EL (cell line): ENCODE measurements at regions not wholly inside any gene's neighbourhood (a gene's known extent, or its start where the extent isn't known, plus 50 kb on each side); places are given as distances from the start of the nearest gene placed in this dataset.

Source experiments
- DNase-seq: peaks from one replicate; pipeline ENCODE4 v3.0.0-alpha.2; 2016

DNA sequence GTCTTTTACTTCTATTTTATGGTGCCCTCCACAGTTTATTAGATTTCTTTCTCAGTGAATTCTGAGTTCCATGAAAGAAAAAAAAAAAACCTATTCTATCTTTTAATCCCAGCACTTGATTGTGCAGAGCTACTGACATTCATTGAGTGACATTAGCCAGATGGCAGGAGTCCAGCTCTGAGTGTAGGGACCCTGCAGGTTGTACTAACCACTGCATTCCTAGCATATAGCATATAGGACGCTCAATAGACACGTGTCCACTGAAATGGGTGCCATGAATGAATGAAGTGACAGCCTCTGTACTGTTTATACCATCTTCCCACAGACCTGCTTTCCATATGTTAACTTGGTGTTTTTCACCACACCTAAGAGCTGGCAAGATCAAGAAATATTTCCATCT is 206.3 kb downstream of the RAP2A start:
- DNase-seq, result no peak

DNA sequence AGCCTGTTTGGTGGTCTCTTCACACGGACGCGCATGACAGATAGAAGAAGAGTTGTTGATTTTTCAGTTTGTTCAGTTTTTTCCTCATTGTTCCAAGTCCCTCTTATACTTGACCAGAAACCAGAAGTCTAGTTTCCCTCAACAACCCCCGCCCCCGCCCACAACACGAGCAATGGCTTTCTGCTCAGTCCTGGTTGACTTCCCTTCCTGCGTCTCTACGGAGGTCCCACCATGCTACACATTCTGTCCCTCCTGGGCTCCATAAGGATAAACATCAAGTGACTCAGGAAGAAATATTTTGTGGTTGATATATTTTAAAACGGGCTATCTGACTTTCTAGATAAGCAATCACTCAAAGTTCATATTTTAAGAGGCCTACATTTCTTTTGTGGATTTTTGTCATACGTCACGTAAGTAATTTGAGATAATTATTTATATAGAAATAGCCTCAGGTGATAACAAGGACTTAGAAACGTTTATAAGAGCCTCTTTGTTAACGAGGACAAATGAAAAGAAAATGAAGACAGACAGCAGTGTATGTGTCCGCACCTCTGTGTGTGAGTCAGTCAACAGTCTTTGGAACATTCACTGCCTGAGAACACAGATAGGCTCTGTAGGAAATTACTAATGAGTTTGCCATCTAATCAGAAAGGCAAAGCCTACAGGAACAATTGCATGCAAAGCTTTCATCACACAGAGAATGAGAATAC is 214.4 kb downstream of the RAP2A start:
- DNase-seq, result no peak

DNA sequence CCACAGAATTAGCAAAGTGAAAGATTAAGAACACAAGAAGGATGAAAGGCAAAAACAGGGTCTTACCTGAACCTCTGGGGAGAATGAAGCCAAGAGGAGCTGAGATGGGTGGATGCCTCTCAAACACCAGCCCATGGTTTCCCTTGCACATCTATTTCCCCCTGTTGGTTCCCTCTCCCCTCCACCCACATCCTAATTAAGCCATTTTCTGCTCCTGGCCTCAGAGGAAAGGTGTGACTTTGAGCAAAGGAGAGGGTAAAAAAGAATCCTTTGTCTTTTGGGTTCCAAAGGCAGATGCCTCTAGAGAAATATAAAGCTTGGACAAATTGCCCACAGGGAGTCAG is 214.9 kb downstream of the RAP2A start:
- no peak for DNase-seq

DNA sequence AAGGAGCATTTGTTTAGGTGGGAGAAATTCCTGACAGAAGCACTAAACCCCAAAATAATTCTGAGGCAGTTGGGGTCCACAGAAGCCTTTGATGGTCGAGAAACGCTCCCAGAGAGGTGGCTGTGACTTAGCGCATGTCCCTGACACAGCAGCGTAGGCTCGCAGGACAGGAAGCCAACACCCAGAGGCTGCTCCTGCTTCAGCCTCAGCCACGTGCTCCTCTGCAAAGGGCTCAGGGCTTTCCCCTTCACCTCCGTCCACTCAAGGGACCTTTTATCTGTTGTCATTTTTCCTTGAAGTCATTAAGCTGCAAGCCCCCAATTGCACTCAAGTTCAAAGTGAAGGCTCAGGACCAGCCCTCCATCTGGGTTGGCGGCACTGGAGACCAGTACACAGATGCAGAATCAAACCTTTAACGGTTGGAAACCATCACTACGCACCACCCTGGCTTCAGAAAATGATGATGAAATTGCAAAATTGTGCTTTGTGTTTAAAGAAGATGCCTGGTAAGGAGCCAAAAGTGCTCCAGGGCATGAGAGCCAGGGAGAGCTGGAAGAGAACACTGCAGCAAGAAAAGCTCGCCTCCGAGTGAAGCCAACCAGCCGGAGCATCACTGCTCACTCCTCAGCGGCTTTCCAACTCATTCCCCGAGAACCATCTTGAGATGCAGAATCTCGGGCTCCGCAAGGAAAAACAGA is 219.6 kb downstream of the RAP2A start:
- peak; percentile 33 for DNase-seq

DNA sequence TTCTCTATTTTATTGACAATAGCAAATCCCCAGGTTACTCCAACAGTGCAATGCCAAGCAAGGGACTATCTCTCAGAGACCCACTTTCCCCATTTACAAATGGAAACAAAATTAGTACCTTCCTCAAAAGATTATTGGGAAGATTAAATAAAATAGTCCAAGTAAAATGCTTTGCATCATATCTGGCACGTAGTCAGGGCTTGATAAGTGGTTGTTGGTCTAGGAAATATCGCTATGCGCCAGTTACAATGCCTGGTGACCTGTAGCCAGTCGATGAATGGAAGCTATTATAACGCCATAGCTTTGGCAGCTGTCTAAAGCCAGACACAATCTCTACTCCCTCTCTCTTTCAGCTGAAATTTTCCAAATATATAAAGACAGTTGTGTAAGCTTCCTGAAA is 220.3 kb downstream of the RAP2A start:
- DNase-seq, result no peak

DNA sequence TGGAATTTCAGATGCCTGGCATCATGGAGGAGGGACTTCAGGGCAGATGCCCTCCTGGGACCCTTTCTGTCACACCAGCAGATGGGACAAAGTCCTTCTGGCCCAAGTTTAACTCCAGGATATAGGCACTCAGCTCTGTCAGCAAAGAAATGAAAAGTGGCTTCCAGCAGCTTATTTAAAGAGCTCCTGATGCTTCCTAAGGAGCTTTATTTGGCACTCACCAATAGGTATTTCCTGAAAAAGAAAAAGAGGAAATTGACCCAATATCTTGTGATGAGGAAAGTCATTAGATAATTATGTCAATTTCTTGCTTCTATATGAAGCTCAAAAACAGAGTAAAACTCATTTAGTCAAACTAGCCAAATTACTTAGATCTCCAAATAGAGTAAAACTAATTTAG is 224.6 kb downstream of the RAP2A start:
- DNase-seq, result no peak

DNA sequence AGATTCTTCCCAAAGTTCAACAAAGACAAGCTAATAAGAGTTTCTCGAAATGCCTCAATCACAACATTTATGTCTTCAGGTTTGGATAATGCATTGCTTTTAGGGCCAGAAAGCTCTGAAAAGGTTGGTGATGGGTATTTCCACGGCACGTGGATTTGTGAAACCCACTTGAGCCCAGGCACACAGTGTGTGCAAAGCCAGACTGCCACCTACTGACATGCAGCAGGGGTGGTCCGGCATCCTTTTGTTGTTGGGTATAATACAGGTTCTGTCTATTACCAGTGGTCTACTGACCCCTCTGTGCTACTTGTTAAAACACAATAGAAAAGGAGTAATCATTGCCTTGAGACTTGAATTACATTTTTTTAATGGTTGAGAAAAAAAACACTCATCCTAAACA is 225.6 kb downstream of the RAP2A start:
- no peak for DNase-seq

DNA sequence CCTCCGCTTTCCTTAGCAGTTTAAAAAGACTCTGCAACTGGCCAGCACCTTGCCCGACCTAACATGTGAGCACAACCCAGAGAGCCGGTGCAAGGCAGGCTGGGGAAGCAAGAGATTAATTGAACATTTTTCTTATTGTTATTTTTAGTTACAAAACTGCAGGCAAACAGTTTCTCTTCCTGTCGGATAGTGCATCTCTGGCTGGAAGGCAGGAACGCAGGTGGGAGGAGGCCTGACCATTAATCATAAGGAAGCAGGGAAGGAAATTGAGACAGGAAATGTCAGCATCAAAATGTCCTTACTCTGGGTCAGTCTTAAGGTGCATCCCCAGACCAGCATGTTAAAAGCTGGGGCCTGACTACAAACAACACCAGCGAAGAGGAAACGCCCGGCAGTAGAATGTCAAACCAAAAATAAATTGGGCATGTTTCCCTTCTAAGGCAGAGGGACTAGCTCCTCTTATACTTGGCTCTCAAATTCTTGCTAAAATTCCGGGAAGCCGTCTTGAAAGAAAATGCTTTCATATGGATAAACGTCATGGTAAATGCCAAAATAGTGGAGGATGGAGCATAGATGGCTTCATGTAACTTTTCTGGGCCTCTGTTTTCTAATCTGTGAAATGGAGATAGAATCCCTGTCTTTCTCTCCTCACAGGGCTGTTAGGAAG is 226.8 kb downstream of the RAP2A start:
- DNase-seq, result no peak

DNA sequence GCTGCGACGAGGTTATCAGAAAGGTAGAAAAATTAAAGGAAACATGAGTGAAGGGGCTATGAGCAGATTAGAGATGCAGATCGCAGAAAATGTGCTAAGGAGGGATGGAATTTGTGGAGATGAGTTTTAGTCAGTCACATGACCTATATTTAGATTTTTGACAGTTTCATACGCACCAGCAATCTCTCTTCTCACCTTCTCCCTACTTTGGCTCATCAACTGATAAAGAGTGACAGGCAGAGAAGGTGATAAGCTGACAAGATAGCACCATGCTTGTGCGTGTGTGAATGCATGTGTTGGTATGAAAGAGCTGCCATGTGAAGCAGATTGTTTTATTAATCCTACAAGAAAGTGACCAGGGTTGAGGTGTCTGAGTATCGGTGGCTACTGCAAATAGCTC is 252.6 kb downstream of the RAP2A start:
- no peak for DNase-seq

DNA sequence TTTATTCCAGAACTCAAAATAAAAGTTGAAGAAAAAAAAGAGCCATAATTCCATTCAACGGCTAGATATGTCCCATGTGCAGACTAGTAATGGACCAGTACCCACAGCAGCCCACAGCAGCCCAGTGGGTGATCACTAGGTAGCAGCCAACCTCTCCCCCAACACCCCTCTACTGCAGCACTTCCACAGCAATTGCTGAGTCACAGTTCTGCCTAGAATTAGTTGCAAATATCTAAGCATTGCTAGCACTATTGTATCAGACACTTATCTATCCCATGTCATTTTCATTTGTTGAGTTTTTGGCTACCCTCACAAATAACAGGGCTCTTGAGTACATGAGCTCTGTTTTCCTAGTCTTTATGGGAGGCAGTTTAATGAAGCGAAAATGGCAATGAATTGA is 258.7 kb downstream of the RAP2A start:
- DNase-seq, result no peak

DNA sequence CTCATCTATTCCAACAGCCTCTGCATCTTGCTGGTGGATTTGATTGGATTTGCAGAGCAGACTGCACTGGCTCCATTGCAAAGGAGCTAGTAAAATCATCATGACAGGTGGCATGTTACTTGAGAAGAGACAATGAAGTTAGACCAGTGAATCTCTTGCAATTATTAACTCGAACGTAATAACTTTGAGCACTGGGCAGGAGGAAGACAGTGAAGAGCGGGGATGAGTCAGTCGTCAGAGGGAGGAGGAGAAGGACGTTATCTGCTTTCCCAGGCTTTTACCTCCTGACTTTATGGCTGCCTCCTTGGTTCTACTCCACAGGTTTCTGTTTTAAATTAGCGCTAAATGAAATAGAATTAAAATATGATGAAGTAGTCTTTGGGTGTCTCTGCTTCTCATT is 257.8 kb upstream of the IPO5 start:
- no peak for DNase-seq

DNA sequence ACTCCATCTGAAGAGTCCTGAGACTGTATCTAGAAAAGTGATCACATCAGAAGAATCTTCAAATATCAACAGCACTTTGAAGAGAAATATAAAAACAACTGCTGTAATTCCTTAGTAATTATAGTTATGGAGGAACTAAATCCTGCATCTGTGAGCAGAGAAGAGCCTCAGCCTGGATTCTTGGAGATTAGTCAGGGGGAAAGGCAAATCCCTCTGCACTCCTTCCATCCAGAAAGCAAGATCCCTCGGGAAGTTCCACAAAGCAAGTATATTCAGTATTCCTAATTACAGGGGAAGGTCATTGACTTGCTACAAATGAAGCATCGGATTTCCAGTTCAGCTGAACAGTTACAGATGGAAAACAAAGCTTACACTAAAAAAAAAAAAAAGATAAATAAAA is 256.6 kb upstream of the IPO5 start:
- DNase-seq, result no peak

DNA sequence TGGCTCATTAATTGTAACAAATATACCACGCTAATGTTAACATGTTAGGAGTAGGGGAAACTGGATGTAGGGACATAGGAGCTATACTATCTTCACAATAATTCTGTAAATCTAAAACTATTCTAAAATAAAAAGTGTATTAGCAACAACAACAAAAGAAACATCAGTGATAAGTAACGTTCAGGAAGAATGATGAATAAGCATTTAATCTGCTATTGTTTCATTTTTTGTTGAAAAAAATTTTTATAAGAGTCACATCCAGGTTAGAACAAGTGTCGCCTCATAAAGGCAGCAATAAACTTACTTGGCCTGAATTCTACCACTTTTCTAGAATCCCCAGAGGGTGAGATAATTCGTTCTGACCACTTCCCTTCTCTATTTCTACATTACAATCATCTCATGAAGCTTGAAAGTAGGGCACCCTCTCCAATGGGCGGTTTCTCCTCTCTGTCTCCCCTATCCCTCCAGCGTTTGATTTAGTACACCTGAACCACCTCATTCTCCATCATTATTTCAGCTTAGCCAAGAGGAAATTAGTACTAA is 253.1 kb upstream of the IPO5 start:
- DNase-seq, result no peak

DNA sequence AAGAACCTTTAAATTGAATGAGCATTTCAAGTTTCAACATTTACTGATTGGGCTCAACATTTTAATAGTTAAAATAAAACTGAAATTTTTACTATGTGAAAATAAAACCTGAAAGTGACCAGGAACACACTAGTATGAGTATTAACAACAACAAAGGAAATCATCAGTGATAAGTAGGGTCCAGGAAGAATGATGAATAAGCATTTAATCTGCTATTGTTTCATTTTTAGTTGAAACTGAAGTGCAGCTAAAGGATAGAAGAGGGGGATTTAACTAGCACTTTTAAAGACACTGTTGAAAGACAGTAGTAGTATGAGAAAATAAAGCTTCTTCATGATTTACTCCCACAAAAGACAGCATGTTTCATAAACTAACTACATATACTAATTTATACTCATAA is 250.9 kb upstream of the IPO5 start:
- DNase-seq, result no peak

DNA sequence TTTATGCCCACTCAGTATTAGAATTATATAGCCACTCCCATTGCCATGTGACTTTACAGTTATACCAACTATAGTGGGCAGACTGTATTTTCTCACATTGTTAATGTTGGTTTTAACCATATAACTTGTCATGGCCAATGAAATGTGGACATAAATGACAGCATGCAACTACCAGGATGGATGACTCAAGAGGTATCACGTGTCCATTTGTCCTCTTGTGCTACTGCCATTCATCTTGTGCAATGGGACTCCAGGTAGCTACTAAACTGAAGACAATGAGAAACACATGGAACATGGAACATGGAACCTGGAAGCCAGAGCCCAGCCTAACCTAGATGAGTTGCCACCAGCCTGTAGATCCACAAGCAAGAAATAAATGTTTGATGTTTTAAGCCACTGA is 242.7 kb upstream of the IPO5 start:
- DNase-seq, result no peak

DNA sequence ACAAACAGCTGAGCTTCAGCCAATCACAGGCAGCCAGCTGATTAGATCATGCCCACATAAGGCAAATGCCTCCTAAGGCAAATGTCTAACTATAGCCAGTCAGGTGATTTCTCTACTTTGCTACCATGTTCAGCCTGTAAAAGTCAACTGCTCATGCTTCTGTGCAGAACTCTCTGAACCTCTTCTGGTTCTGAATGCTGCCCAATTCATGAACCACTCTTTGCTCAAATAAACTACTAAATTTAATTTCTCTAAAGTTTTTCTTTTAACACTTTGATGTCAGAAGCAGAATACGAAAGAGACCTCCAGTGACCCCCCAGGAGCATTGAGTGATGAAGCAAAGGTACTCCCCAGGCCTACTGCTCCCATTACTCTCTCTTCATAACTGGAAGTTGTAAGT is 240.7 kb upstream of the IPO5 start:
- no peak for DNase-seq

DNA sequence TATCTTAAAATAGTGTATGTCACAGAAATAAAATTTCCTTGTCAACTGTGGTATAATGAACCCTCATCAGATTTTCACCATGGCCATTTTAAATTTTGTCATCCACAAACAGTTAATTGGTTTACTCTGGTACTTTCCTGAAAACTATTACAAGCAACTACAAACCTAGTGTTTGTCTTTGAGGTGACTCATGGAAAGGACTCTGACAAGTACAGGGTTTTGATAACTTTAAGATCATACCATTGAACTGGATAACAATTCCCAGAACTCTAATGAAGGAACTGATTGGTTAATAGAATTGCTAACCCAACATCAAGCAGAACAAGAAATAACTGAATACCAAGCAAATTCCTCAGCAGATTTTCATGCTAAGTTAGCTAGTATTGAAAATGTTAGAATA is 237.7 kb upstream of the IPO5 start:
- DNase-seq, result no peak

DNA sequence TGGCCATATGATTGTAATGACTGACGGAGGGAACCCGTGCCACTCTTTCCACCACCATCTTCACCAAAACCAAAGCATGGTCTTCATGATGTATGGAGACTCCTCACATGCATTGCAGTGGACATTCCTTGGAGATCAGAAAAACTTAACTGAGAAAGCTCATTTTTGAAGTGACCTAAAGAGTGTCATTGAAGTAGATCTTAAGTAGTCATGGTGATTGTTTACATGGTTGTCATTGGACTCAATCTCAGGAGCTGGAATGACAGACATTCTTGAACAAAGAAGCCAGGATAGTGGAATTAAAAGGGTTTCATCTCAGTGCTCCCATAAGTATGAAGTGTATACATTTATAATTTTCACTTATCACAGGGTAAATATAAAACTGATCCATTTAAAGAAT is 236.7 kb upstream of the IPO5 start:
- no peak for DNase-seq

DNA sequence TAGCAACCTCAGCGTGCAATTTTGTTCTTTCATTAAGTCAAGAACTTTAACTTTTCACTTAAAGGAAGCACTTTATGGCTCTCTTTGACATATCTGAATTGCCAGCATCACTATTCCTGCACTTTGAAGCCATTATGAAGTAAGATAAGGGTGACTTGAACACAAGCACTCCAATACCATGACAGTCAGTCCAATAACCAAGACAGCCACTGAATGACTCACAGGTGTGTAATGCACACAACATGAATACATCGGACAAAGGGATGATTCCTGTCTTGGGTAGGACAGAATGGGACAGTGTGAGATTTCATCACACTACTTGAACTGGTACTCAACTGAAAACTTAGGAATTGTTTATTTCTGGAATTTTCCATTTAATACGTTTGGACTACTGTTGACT is 233.7 kb upstream of the IPO5 start:
- DNase-seq, result peak; percentile 8

DNA sequence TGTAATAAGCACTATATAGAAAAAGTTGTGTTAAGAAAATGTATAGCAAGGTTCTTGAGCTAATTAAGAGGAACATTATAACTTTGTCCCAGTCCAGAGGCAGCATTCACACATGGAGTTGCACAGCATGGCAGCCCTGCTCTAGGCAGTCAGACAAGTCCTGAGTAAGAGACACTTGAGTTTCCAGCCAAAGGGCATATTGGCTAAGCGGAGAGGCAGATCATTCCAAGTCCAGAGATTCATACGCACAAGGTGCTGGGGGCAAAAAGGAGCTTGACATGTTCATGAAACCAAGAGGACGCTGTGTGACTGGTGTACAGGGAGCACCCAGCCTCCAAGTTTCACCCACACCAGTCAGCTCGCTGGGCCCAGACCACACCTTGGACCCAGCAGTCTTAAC is 232.6 kb upstream of the IPO5 start:
- no peak for DNase-seq

DNA sequence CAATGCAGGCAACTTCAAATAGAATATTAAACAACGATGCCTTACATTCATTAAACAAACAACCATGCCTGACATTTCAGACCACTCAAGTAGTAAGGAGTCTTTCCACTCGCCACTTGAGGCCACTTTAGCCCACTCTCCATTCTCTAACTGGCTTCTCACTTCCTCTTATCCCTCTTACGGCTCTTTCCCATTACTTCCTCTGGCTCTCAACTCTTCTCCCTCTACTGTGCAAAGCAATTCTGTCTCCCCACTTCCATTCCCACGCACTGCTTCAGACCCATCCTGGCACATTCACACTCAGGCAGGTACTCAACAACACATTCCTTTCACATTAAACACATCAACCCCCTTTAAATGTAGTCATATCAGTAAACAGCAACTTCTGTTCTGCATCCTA is 229.8 kb upstream of the IPO5 start:
- DNase-seq, result no peak

DNA sequence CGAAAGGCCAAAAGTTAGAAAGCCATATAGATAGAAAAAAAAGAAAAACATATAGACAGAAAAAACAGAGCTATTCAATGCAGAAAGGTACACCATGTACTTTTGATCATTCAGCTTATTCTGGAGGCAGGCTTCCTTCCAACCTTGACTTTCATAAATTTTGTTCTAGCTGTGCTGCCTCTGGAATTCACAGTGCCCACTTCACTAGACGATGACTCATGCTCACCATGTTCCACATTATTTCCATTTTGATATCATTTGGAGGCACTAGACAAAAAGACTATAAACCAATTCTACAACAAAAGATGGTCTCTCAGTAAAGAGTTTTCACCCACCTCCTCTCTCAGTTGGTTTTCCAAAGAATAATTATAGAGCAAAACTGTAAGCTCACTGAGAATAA is 229.0 kb upstream of the IPO5 start:
- DNase-seq, result no peak

DNA sequence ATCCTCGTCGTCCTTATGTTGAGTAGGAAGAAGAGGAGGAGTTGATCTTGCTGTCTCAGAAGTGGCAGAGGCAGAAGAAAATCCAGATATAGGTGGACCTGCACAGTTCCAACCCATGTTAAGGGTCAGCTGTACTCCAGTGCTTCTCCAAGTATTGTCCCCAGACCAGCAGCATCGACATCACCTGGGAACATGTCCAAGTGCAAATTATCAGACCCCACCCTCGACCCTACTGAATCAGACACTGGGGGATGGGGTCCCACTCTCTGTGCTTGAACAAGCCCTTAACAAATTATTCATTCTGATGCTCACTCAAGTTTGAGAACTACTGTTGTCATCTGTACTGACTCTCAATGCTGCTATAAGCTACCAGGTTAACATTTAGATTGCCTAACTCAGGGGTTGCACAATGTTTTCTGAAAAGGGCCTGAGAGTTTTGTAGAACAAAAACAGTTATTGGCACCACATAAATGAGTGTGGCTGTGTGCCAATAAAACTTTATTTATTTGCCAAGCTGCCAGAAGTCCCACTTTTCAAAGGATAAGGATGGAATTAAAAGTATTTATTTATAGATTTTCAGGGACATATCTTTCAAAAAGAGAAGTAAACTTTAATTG is 226.7 kb upstream of the IPO5 start:
- DNase-seq, result no peak

DNA sequence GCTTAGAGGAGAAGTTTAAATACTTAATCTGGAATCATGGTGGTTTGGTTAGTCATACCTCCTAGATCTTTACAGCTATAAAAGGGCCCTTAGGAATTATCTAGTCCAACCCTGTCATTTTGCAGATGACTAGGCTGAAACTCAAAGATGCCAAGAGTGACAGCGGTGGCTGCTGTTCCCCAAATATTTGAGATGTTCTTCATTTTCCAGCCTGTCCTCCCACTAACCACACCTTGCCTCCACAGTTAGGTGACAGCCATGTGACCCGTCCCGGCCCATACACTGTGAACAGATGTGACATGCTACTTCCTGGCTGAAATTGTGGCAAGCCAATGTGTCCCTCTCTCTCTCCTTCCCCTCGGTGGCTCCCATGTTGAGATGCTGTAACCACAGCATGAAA is 225.5 kb upstream of the IPO5 start:
- DNase-seq, result no peak
